ENCODE measurements at regions not wholly inside any gene's neighbourhood (a gene's known extent, or its start where the extent isn't known, plus 50 kb on each side); places are given as distances from the start of the nearest gene placed in this dataset.

DNA sequence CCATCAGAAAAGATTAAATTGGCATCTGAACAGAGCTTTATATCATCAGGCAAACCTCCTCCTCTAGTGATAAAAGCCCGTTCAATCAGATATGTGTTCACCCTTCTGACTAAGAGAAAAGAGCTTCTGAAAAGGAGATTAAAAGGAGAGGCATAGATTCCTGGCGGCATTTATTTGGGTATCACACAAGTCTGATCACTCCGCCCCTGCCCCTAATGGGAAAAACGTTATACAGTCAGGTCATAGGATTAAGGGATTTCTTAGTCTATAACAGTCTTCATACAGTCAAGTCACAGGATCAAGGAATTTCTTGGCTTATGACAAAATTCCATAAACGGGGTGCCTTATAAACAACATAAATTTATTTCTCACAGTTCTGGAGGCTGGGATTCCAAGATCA, 295.4 kb upstream of the SATB1 start:
- Mint-ChIP-seq H3K9me3 (no peaks in the 10 kb centered on the region), H3K4me3 (no peak overlapping the region), H3K4me1 (peaks cover 12% of the 10 kb centered on the region), H3K27me3 (ENCODE audit: insufficient read depth, low read depth) (no peaks in the 10 kb centered on the region), H3K27ac (no peak overlapping the region), H3K36me3 (no peaks in the 10 kb centered on the region)
- Histone ChIP-seq H2AFZ (replicated peaks) (no peak overlapping the region), H3K4me1 (no peaks in the 10 kb centered on the region), H3K4me2 (no peak overlapping the region), H4K20me1 (ENCODE audit: low read depth) (no peaks in the 10 kb centered on the region), H3F3A (ENCODE audit: low read depth) (no peaks in the 10 kb centered on the region), H3K27me3 (no peaks in the 10 kb centered on the region), H3K9ac (no peak overlapping the region), H3K79me2 (ENCODE audit: low read depth) (no peaks in the 10 kb centered on the region), H3K27ac (no peak overlapping the region), H3K4me3 (no peak overlapping the region), H3K9me3 (ENCODE audit: low read depth) (no peaks in the 10 kb centered on the region), H3K36me3 (no peaks in the 10 kb centered on the region)
- TF ChIP-seq EZH2 (IDR thresholded peaks at IDR 0.05): no peak
- TF ChIP-seq, protein P1, sequence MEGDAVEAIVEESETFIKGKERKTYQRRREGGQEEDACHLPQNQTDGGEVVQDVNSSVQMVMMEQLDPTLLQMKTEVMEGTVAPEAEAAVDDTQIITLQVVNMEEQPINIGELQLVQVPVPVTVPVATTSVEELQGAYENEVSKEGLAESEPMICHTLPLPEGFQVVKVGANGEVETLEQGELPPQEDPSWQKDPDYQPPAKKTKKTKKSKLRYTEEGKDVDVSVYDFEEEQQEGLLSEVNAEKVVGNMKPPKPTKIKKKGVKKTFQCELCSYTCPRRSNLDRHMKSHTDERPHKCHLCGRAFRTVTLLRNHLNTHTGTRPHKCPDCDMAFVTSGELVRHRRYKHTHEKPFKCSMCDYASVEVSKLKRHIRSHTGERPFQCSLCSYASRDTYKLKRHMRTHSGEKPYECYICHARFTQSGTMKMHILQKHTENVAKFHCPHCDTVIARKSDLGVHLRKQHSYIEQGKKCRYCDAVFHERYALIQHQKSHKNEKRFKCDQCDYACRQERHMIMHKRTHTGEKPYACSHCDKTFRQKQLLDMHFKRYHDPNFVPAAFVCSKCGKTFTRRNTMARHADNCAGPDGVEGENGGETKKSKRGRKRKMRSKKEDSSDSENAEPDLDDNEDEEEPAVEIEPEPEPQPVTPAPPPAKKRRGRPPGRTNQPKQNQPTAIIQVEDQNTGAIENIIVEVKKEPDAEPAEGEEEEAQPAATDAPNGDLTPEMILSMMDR (IDR thresholded peaks at IDR 0.05): no peak
- TF ChIP-seq EZH2phosphoT487 (IDR thresholded peaks at IDR 0.05): no peak
- DNase-seq (ENCODE audit: low spot score): no peak

DNA sequence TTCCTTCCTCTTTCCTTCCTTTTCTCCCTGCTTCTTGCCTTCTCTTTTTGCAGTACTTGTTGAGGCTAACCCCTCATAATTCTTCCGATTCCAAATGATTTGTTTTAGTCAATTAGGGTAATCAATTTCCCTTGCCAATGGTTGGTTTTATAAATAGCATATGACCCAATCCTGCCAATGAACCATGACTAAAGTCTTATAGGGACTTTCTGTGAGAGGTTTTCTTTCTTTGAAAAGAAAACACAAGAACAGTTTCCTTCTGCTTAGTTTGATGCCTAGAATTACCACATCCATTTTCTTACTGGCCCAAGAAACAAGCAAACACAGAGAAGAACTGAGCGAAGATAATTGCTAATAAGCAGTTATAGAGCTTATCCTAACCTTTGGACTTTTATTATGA, 292.5 kb upstream of the SATB1 start:
- H4K20me1 ChIP-seq (ENCODE audit: low read depth): no peaks in the 10 kb centered on the region
- H3K79me2 ChIP-seq (ENCODE audit: low read depth): no peaks in the 10 kb centered on the region
- H3K36me3 ChIP-seq: no peaks in the 10 kb centered on the region
- H3K9me3 Mint-ChIP-seq: no peaks in the 10 kb centered on the region
- no peak overlapping the region for H3K4me2 ChIP-seq
- no peak overlapping the region for H3K27ac ChIP-seq
- H3K4me3 ChIP-seq: no peak overlapping the region
- H3F3A ChIP-seq (ENCODE audit: low read depth): no peaks in the 10 kb centered on the region
- H3K4me1 ChIP-seq: no peaks in the 10 kb centered on the region
- no peaks in the 10 kb centered on the region for H3K27me3 ChIP-seq
- H2AFZ ChIP-seq (replicated peaks): no peak overlapping the region
- H3K27ac Mint-ChIP-seq: no peak overlapping the region
- no peaks in the 10 kb centered on the region for H3K4me1 Mint-ChIP-seq
- H3K36me3 Mint-ChIP-seq: no peaks in the 10 kb centered on the region
- H3K4me3 Mint-ChIP-seq: no peak overlapping the region
- H3K9me3 ChIP-seq (ENCODE audit: low read depth): no peaks in the 10 kb centered on the region
- no peak overlapping the region for H3K9ac ChIP-seq
- no peaks in the 10 kb centered on the region for H3K27me3 Mint-ChIP-seq (ENCODE audit: insufficient read depth, low read depth)
- TF ChIP-seq, protein P1 (IDR thresholded peaks at IDR 0.05): no peak
- no peak for TF ChIP-seq EZH2phosphoT487 (IDR thresholded peaks at IDR 0.05)
- TF ChIP-seq EZH2 (IDR thresholded peaks at IDR 0.05): no peak
- DNase-seq (ENCODE audit: low spot score): no peak

DNA sequence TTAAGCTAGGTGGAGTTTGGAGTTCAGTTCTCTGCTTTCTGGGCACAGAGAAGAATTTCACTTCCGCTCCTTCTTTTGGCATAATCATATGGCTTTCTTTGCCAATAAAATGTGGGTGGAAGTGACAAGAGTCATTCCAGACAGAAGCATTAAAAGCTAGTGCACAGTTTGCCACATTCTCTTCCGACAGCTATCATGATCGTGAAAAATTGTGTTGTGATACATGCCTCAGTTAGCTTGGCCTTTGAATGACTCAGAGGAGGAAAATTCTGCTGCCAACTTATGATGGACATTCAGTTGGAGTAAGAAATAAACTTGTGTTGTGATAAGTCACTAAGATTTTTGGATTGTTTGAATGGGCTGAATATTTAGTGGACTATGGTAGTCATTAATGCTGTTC, 291.7 kb upstream of the SATB1 start:
- Histone ChIP-seq H4K20me1 (ENCODE audit: low read depth) (no peaks in the 10 kb centered on the region), H2AFZ (replicated peaks) (no peak overlapping the region), H3K9ac (no peak overlapping the region), H3K27me3 (no peaks in the 10 kb centered on the region), H3K9me3 (ENCODE audit: low read depth) (no peaks in the 10 kb centered on the region), H3K4me3 (no peak overlapping the region), H3K4me1 (no peaks in the 10 kb centered on the region), H3F3A (ENCODE audit: low read depth) (no peaks in the 10 kb centered on the region), H3K27ac (no peak overlapping the region), H3K36me3 (no peaks in the 10 kb centered on the region), H3K79me2 (ENCODE audit: low read depth) (no peaks in the 10 kb centered on the region), H3K4me2 (no peak overlapping the region)
- Mint-ChIP-seq H3K27ac (no peak overlapping the region), H3K36me3 (no peaks in the 10 kb centered on the region), H3K9me3 (no peaks in the 10 kb centered on the region), H3K4me3 (no peak overlapping the region), H3K27me3 (ENCODE audit: insufficient read depth, low read depth) (no peaks in the 10 kb centered on the region), H3K4me1 (no peaks in the 10 kb centered on the region)
- TF ChIP-seq, protein P1 (IDR thresholded peaks at IDR 0.05): no peak
- TF ChIP-seq EZH2phosphoT487 (IDR thresholded peaks at IDR 0.05) (no peak), EZH2 (IDR thresholded peaks at IDR 0.05) (no peak)
- no peak for DNase-seq (ENCODE audit: low spot score)

DNA sequence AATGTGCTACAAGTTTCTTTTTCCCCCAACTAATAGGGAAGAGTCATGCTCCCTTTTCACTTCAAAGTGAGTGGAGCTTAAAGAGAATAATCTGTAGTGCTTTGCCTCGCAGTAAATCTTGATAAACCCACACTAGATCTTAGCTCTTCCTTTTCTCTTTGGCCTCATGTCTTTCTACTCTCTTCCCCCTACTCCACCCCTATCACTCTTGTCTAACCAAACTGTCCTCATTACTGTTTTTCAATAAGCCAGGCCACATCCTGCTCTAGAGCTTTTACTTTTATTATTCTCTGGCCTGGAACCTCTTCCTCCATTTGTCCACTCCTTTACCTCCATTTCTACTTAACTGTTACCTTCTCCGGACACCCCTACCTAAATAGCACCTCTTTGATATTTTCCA, 291.0 kb upstream of the SATB1 start:
- Histone ChIP-seq H4K20me1 (ENCODE audit: low read depth) (no peaks in the 10 kb centered on the region), H3K4me1 (no peaks in the 10 kb centered on the region), H3K79me2 (ENCODE audit: low read depth) (no peaks in the 10 kb centered on the region), H3K9ac (no peak overlapping the region), H3F3A (ENCODE audit: low read depth) (no peaks in the 10 kb centered on the region), H3K4me2 (no peak overlapping the region), H3K4me3 (no peak overlapping the region), H3K27ac (no peak overlapping the region), H2AFZ (replicated peaks) (no peak overlapping the region), H3K9me3 (ENCODE audit: low read depth) (no peaks in the 10 kb centered on the region), H3K36me3 (no peaks in the 10 kb centered on the region), H3K27me3 (no peaks in the 10 kb centered on the region)
- Mint-ChIP-seq H3K4me1 (no peaks in the 10 kb centered on the region), H3K36me3 (no peaks in the 10 kb centered on the region), H3K9me3 (no peaks in the 10 kb centered on the region), H3K27ac (no peak overlapping the region), H3K4me3 (no peak overlapping the region), H3K27me3 (ENCODE audit: insufficient read depth, low read depth) (no peaks in the 10 kb centered on the region)
- no peak for TF ChIP-seq EZH2 (IDR thresholded peaks at IDR 0.05)
- no peak for TF ChIP-seq EZH2phosphoT487 (IDR thresholded peaks at IDR 0.05)
- TF ChIP-seq, protein P1 (IDR thresholded peaks at IDR 0.05): no peak
- no peak for DNase-seq (ENCODE audit: low spot score)

Data from neural progenitor cell (in vitro differentiated cells).